GM04504 (cell line): ENCODE measurements at regions not wholly inside any gene's neighbourhood (a gene's known extent, or its start where the extent isn't known, plus 50 kb on each side); places are given as distances from the start of the nearest gene placed in this dataset.
"Not testable (repeated sequence)": the region's sequence is repeated elsewhere in the genome, so short reads cannot be mapped to it uniquely, and the experiment has no call there.

Experiments
- DNase-seq: peaks from one replicate; pipeline ENCODE4 v3.0.0-alpha.2; 2012; ENCODE audit warnings: low read depth

GRCh38 chr6:6978731-6979130 is 129.0 kb upstream of the RREB1 start:
- no peak for DNase-seq

GRCh38 chr6:6980999-6981597 is 126.7 kb upstream of the RREB1 start:
- no peak for DNase-seq

- no peak for DNase-seq
Observed at GRCh38 chr6:6981681-6982322, 126.0 kb upstream of the RREB1 start.

DNA sequence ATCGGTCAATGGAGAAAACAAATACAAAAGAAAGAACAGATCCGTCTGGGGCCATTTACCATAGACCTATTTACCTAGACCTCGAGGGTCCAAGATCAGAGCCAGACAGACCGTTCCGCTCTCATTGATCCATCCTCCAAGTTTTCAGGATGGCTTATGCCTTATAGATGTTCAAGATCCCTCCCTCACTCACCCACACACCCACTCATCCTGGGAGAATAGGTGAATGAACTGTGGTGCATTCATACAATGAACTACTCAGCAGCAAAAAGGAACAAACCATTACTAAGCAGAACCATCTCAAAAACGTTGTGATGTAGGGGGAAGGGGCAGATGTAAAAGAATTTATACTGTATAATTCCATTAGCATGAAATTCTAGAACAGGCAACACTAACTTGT is 125.1 kb upstream of the RREB1 start:
- DNase-seq = no peak

DNA sequence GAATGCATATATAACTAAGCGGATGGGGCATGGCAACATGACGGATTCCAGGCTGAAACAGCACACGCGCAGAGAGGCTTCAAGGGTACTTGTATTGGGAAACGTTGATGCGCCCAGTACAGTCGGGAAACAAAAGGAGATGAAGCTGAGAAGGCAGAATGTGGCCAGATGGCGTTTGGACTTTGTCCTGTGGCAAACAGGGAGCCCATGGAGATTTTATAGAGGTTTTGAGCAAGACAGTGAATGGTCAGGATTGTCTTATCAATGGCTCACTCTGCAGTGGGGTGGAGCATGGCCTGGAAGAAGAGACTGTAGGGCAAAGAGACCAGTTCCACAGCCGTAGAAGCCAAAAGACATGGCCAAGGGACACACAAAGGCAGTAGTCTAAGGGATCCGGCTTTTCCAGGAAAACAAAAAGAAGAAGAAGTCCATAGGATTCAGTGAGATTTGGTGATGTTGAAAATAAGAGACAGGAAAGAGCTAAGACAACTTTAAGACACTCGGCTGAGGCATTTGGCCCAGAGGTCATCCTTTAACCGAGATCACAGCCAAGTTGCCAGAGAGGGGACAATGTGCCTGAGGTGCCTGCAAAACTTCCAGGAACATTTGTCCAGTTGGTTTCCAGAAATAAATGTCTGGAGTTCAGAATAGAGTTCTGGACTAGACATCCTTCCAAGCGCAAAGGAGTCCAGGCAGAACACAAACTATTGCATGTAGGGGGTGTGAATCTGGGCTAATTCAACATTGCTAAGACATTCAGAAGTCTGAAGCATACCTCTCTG is 123.0 kb upstream of the RREB1 start:
- no peak for DNase-seq

- no peak for DNase-seq
Observed at GRCh38 chr6:6986344-6986743, 121.4 kb upstream of the RREB1 start.

GRCh38 chr6:6987749-6988148 is 120.0 kb upstream of the RREB1 start:
- no peak for DNase-seq

DNA sequence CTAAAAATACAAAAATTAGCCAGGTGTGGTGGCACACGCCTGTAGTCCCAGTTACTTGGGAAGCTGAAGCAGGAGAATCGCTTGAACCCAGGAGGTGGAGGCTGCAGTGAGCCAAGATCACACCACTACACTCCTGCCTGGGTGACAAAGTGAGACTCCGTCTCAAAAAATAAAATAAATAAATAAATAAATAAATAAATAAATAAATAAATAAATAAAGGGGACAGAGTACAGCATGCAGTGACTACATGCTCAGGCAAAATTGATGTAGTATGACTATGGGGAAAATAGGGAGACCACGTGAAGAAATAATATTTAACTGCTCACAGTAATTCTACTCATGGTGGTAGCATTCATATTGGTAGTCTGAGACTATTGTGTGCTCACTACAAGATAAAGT is 117.7 kb upstream of the RREB1 start:
- DNase-seq = not testable (repeated sequence)

GRCh38 chr6:6993503-6994237 is 114.1 kb upstream of the RREB1 start:
- no peak for DNase-seq

DNA sequence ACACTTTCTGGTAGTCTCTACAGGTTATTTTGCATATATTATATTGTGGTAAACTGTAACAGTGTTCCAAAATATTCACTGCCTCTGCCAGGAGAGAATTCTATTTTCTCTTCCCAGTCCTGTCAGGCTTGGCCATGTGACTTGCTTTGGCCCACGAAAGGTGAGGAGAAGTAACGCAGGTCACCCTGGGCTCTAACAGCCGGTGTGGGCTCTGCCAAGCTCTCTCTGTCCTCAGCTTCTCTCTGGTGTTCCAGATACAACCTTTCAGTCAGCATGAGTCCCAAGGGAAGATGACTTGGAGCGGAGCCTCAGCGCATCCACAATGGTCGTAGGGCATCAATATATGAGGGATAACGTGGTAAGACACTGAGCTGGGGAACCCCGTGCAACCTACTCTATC is 113.0 kb upstream of the RREB1 start:
- DNase-seq = no peak

- DNase-seq = no peak
Observed at GRCh38 chr6:6995328-6995727, 112.4 kb upstream of the RREB1 start.

DNA sequence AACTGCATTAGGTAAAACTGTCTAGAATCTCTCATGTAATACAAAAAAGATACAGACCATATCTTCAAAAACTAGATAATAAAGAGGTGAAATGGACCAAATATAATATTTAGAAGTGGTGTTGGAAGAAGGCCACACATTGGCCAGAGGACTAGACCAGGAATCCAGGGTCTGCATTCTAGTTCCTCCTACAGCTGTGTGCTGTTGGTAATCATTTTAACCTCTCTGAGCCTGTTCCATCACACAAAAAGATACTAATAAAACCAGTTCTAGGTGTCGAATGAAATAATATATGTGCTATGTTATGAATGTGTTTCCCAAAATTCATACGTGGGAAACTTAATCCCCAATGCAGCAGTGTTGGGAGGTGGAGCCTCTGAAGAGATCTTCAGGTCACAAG is 111.6 kb upstream of the RREB1 start:
- DNase-seq = no peak

DNA sequence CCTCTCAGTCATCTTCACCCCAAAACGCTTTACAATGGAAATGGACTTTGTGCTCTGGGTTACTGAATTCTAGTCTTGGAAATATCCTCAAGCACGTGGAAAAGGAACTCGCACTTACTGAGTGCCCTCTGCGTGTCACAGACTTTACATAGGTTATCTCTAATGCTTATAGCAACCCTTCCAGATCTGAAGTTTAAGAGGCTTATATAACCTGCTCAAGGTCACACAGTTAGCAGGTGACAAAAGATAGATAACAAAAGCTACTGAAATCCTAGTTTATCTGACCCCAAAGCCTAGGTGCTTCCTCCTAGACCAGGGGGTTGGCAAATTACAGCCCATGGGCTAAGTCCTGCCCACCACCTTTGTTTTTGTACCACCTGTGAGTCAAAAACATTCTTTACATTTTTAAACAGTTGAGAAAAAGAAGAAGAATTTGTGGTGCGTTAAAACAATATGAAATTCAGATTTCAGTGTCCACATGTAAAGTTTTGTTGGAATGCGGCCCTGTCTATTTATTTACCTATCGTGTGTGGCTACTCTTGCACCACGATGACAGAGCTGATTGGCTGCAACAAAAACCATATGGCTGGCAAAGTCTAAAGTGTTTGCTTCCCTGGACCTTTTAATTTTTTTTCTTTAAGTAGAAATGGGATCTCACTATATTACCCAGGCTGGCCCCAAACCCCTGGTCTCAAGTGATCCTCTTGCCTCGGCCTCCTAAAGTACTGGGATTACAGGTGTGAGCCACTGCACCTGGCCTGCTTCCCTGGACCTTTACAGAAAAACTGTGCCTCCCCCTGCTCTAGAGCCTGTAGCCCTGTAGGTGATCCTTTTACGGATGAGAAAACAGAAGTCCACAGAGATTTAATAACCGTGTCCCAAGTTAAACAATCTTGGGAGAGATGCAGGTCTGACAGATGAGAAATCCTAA is 110.2 kb upstream of the RREB1 start:
- no peak for DNase-seq

- DNase-seq = peak; percentile 7
Observed at GRCh38 chr6:6998194-6998569, 109.6 kb upstream of the RREB1 start.

DNA sequence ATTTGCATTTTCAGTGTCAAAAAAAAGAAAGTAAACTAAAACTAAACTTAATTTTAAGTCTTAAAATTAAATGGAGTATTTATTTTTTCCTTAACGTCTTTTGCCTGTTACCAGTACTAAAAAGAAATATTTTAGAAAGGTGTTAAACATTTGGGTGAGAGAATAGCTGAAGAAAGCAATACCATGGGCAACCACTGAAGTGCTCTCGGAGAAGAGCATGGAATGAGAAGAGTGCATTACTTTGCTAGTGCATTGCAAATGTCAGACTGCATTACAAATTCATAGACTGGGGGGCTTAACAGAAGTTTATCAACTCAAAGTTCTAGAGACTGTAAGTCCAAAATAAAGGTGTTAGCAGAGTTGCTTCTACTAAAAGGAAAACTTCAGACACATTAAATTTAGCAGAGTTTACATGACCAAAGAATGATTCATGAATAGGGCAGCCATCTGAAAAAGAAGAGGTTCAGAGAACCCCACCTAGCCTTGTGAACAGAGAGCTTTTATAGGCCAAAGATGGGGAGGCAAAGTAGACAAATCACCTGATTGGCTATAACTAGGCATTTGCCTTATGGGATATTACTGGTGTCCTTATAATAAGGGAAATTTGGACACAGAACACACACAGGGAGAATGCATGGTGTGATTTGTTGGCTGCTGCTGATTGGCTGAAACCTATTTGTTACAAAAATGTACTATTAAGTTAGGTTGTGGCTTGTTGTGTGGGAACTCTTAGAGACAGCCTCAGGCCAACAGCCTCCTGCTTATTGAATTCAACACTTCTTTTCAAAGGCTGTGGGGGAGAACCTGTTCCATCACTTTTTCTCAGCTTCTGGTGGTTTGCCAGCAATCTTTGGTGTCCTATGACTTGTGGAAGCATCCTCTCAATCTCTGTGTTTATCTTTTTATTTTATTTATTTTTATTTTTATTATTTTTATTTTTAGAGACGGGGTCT is 106.7 kb upstream of the RREB1 start:
- no peak for DNase-seq

- DNase-seq = no peak
Observed at GRCh38 chr6:7003041-7003440, 104.7 kb upstream of the RREB1 start.

GRCh38 chr6:7004581-7005297 is 103.0 kb upstream of the RREB1 start:
- no peak for DNase-seq

DNA sequence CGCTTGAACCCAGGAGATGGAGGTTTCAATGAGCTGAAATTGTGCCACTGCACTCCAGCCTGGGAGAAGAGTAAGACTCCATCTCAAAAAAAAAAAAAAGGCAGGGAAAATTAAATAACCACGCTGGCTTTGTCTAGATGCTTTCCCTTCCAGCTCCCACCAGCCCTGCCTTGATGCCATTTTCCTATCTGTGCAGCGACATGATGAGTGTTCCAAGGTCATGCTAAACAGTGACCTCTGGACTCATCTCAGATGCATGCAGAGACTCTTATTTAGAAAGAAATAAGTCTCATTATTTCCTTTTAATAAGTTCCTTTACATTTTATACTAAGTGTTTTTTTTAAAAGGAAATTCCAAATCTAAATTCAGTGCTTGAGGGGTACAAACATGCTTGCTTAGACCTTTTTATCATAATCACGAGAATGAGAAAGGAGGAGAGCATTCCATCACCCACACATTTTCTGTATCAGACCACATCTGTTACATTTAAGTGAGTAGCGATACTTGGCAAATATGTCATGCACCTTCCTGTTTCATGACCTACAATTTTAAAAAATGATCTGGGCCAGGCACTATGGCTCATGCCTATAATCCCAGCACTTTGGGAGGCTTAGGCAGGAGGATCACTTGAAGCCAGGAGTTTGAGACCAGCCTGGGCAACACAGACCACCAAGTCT is 101.1 kb upstream of the RREB1 start:
- no peak for DNase-seq

DNA sequence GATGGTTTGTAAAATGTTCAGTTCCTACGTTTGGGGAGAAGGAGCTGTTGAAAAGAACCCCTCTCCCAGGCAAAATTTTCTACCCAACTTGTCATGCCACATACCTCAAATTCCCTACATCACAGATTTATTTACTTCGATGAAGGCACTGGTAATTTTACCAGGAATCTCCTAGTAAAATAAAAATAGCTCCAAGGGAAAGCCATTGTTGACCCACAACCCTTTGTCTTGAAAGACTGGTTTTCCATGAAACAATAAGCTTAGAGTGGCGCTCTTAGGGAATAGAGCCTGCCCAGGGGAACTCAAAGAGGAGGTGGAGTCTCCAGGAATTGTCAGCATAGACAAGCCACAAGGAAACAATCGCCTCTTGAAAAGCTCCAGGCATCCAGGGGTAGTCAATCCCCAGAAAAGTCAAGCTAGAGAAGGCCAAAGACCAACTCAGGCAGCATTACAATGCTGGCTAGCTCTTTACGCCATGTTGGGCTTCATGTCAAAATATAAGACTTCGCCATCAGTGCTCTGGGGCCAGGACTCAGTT is 99.2 kb upstream of the RREB1 start:
- DNase-seq = no peak
